Fibroblast of lung (primary cell): ENCODE measurements at regions not wholly inside any gene's neighbourhood (a gene's known extent, or its start where the extent isn't known, plus 50 kb on each side); places are given as distances from the start of the nearest gene placed in this dataset.

Experiments used
- DNase-seq, 2 donors: peaks; one replicate each; pipeline versions ENCODE4 v3.0.0 to v3.0.0-alpha.2; 2010; ENCODE audit warnings: low read depth in 2 of 2
- H2AFZ ChIP-seq: 2 replicates; pipeline ENCODE4 v1.5.1; 2012; ENCODE audit warnings: low read length, control low read depth, inconsistent platforms
- H3K27ac ChIP-seq: 2 replicates; pipeline ENCODE4 v1.5.1; 2011; ENCODE audit warnings: low read length, control low read depth; ENCODE audit not compliant: insufficient read depth
- H3K27me3 ChIP-seq: 2 replicates; pipeline ENCODE4 v1.5.1; 2011; ENCODE audit warnings: mild to moderate bottlenecking, low read length; ENCODE audit not compliant: control insufficient read depth, insufficient read depth
- H3K36me3 ChIP-seq: 2 replicates; pipeline ENCODE4 v1.5.1; 2011; ENCODE audit warnings: low read length; ENCODE audit not compliant: control insufficient read depth, insufficient read depth
- H3K4me1 ChIP-seq: 2 replicates; pipeline ENCODE4 v1.5.1; 2011; ENCODE audit warnings: low read length; ENCODE audit not compliant: control insufficient read depth, insufficient read depth; ENCODE audit errors: extremely low read depth
- H3K4me2 ChIP-seq: 2 replicates; pipeline ENCODE4 v1.5.1; 2011; ENCODE audit warnings: low read length, control low read depth; ENCODE audit not compliant: insufficient read depth; ENCODE audit errors: extremely low read depth
- H3K4me3 ChIP-seq, 4 experiments: fragments of 200-600 bp in 1 of 4; sonication (generic) in 1 of 4; replicated peaks in 1 of 4; 2 replicates each; pipeline ENCODE4 v1.5.1; 2011 to 2016; ENCODE audit warnings: low read length in 4 of 4, low read depth in 3 of 4, mild to moderate bottlenecking in 3 of 4, control low read depth in 2 of 4, inconsistent platforms in 1 of 4, mixed read lengths in 1 of 4; ENCODE audit not compliant: insufficient read depth in 1 of 4; ENCODE audit errors: control extremely low read depth in 1 of 4
- H3K79me2 ChIP-seq: 2 replicates; pipeline ENCODE4 v1.5.1; 2012; ENCODE audit warnings: mild to moderate bottlenecking, low read length, inconsistent platforms; ENCODE audit not compliant: control insufficient read depth, insufficient read depth
- H3K9ac ChIP-seq: 2 replicates; pipeline ENCODE4 v1.5.1; 2011; ENCODE audit warnings: mild to moderate bottlenecking, low read length, control low read depth; ENCODE audit not compliant: insufficient read depth
- H3K9me3 ChIP-seq: 2 replicates; pipeline ENCODE4 v1.5.1; 2012; ENCODE audit warnings: low read depth, low read length; ENCODE audit not compliant: control insufficient read depth, insufficient read depth
- H4K20me1 ChIP-seq: 2 replicates; pipeline ENCODE4 v1.5.1; 2011; ENCODE audit warnings: low read length; ENCODE audit not compliant: control insufficient read depth, insufficient read depth; ENCODE audit errors: extremely low read depth
- EZH2 ChIP-seq: IDR thresholded peaks from 2 replicates; pipeline ENCODE4 v1.5.1; 2012; ENCODE audit warnings: low read length, control low read depth, mild to moderate bottlenecking; ENCODE audit errors: missing control alignments
- TF ChIP-seq, protein P1 (sequence below), 2 donors: IDR thresholded peaks in 1 of 2; conservative IDR thresholded peaks in 1 of 2; 1 replicate in 1 of 2; 2 replicates in 1 of 2; pipeline ENCODE4 v1.5.1; 2011 to 2012; ENCODE audit warnings: low read length in 2 of 2, control low read depth in 1 of 2, inconsistent platforms in 1 of 2, low read depth in 1 of 2, mild to moderate bottlenecking in 1 of 2

DNA sequence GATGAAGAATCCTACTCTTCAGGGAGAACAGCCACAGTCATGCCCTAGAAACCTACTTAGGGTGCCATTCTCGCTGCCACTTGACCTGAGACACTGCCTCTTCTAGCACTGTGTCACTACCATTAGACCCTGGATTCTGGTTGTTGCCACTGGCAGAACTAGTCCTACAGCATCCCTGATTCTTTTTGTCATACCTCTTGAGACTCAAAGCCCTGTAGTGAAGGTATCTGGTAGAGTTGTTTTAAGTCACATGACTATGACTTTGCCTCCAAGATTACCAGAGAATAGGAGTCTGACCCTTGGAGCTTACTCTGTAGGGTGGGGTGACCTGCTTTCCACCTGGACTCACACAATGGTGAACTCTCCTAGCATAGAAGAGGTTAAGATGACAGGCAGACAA lies 296.7 kb downstream of the TNS1 start:
- no peak for TF ChIP-seq EZH2
- TF ChIP-seq, protein P1, sequence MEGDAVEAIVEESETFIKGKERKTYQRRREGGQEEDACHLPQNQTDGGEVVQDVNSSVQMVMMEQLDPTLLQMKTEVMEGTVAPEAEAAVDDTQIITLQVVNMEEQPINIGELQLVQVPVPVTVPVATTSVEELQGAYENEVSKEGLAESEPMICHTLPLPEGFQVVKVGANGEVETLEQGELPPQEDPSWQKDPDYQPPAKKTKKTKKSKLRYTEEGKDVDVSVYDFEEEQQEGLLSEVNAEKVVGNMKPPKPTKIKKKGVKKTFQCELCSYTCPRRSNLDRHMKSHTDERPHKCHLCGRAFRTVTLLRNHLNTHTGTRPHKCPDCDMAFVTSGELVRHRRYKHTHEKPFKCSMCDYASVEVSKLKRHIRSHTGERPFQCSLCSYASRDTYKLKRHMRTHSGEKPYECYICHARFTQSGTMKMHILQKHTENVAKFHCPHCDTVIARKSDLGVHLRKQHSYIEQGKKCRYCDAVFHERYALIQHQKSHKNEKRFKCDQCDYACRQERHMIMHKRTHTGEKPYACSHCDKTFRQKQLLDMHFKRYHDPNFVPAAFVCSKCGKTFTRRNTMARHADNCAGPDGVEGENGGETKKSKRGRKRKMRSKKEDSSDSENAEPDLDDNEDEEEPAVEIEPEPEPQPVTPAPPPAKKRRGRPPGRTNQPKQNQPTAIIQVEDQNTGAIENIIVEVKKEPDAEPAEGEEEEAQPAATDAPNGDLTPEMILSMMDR (conservative IDR thresholded peaks at IDR 0.05 in 1 of 2, IDR thresholded peaks at IDR 0.05 in 1 of 2; ENCODE audit: low read depth in 1 of 2, low read length in 2 of 2), result no peak
- H3K4me3 ChIP-seq, result no peak overlapping the region
- H3K27me3 ChIP-seq, result no peaks in the 10 kb centered on the region
- peaks cover 9% of the 10 kb centered on the region for H3K4me1 ChIP-seq
- no peak overlapping the region for H3K27ac ChIP-seq
- H2AFZ ChIP-seq, result no peak overlapping the region
- H3K9me3 ChIP-seq, result no peaks in the 10 kb centered on the region
- no peak for DNase-seq
- H3K9ac ChIP-seq, result no peak overlapping the region
- no peaks in the 10 kb centered on the region for H3K79me2 ChIP-seq
- H4K20me1 ChIP-seq, result no peaks in the 10 kb centered on the region
- no peak overlapping the region for H3K4me2 ChIP-seq
- H3K36me3 ChIP-seq, result no peaks in the 10 kb centered on the region

DNA sequence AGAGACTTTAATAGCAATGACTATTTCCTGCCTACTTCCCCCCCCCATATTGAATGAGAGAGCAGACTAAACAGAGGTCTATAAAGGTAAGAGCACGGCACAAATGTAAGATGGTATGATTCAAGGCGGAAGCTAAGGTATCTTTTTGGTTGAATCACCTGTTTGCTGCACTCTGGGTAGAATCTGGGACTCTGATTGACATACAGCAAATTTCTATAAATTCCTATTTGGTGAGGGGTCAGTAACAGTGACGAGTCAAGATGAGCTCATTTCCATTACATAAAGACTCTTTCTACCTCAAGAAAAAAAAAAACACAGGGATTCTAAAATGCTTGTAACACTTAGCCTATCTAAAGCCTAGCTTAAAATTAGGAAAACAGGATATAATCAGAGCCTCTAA lies 297.3 kb downstream of the TNS1 start:
- TF ChIP-seq, protein P1 (conservative IDR thresholded peaks at IDR 0.05 in 1 of 2, IDR thresholded peaks at IDR 0.05 in 1 of 2; ENCODE audit: low read depth in 1 of 2, low read length in 2 of 2), result no peak
- no peak for TF ChIP-seq EZH2
- no peaks in the 10 kb centered on the region for H3K9me3 ChIP-seq
- no peak overlapping the region for H3K4me3 ChIP-seq
- no peaks in the 10 kb centered on the region for H3K79me2 ChIP-seq
- DNase-seq, result no peak
- H3K9ac ChIP-seq, result no peak overlapping the region
- H3K4me2 ChIP-seq, result no peak overlapping the region
- H2AFZ ChIP-seq, result no peak overlapping the region
- no peaks in the 10 kb centered on the region for H4K20me1 ChIP-seq
- H3K27me3 ChIP-seq, result no peaks in the 10 kb centered on the region
- no peak overlapping the region for H3K27ac ChIP-seq
- peaks cover 9% of the 10 kb centered on the region for H3K4me1 ChIP-seq
- no peaks in the 10 kb centered on the region for H3K36me3 ChIP-seq

DNA sequence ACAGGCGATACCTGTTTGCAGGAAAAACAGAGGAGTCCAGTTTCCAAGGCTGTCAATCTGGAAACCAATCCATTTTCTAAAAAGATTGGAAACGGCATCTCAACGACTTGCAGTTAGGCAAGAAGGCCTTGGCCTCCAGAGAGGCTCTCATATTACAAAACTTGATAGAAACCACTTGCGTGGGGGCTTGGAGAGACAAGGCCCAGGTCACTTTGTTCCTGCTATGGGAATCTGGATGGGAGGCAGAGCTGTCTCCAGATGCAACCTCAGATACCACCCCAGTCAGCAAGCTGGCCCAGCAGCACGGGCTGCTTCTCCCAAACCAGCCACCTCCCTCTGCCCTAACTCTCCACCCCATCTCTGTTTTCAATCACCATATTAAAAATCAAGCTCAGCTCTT lies 298.8 kb downstream of the TNS1 start:
- no peak overlapping the region for H3K27ac ChIP-seq
- no peaks in the 10 kb centered on the region for H3K9me3 ChIP-seq
- H3K4me1 ChIP-seq, result peaks cover 7% of the 10 kb centered on the region
- no peak overlapping the region for H3K9ac ChIP-seq
- no peak overlapping the region for H2AFZ ChIP-seq
- no peaks in the 10 kb centered on the region for H3K27me3 ChIP-seq
- H3K79me2 ChIP-seq, result no peaks in the 10 kb centered on the region
- H4K20me1 ChIP-seq, result no peaks in the 10 kb centered on the region
- DNase-seq, result no peak
- H3K4me2 ChIP-seq, result no peak overlapping the region
- no peak overlapping the region for H3K4me3 ChIP-seq
- no peaks in the 10 kb centered on the region for H3K36me3 ChIP-seq
- TF ChIP-seq, protein P1 (conservative IDR thresholded peaks at IDR 0.05 in 1 of 2, IDR thresholded peaks at IDR 0.05 in 1 of 2; ENCODE audit: low read depth in 1 of 2, low read length in 2 of 2), result no peak
- no peak for TF ChIP-seq EZH2
